ENCODE measurements at regions not wholly inside any gene's neighbourhood (a gene's known extent, or its start where the extent isn't known, plus 50 kb on each side); places are given as distances from the start of the nearest gene placed in this dataset.
A peak's percentile ranks its signal among the peaks of the same experiment; 100 is the strongest.
"Not testable (repeated sequence)": the region's sequence is repeated elsewhere in the genome, so short reads cannot be mapped to it uniquely, and the experiment has no call there.

GRCh38 chr4:3631544-3632266 is 99.5 kb upstream of the LRPAP1 start:
- DNase-seq, result not testable (repeated sequence)

GRCh38 chr4:3630598-3631543 is 98.6 kb upstream of the LRPAP1 start:
- no peak for DNase-seq

GRCh38 chr4:3630136-3630597 is 97.9 kb upstream of the LRPAP1 start:
- no peak for DNase-seq

- DNase-seq, result no peak
Observed at GRCh38 chr4:3629665-3630064, 97.4 kb upstream of the LRPAP1 start.

GRCh38 chr4:3629176-3629575 is 97.0 kb upstream of the LRPAP1 start:
- DNase-seq, result not testable (repeated sequence)

- DNase-seq, result no peak
Observed at GRCh38 chr4:3628868-3629175, 96.6 kb upstream of the LRPAP1 start.

- not testable (repeated sequence) for DNase-seq
Observed at GRCh38 chr4:3627967-3628867, 96.0 kb upstream of the LRPAP1 start.

GRCh38 chr4:3627456-3627855 is 95.2 kb upstream of the LRPAP1 start:
- DNase-seq, result not testable (repeated sequence)

GRCh38 chr4:3626131-3626884 is 94.1 kb upstream of the LRPAP1 start:
- not testable (repeated sequence) for DNase-seq

GRCh38 chr4:3625286-3625875 is 93.2 kb upstream of the LRPAP1 start:
- DNase-seq, result not testable (repeated sequence)

- DNase-seq, result not testable (repeated sequence)
Observed at GRCh38 chr4:3623809-3624329, 91.6 kb upstream of the LRPAP1 start.

GRCh38 chr4:3623106-3623505 is 90.9 kb upstream of the LRPAP1 start:
- no peak for DNase-seq

- DNase-seq, result not testable (repeated sequence)
Observed at GRCh38 chr4:3620365-3620764, 88.1 kb upstream of the LRPAP1 start.

GRCh38 chr4:3619698-3620097 is 87.5 kb upstream of the LRPAP1 start:
- not testable (repeated sequence) for DNase-seq

- DNase-seq, result not testable (repeated sequence)
Observed at GRCh38 chr4:3618341-3618740, 86.1 kb upstream of the LRPAP1 start.

- DNase-seq, result peak; percentile 44
Observed at GRCh38 chr4:3615386-3616286, 83.4 kb upstream of the LRPAP1 start.

GRCh38 chr4:3614731-3614980 is 82.4 kb upstream of the LRPAP1 start:
- no peak for DNase-seq

- DNase-seq, result peak; percentile 45
Observed at GRCh38 chr4:3613967-3614730, 81.9 kb upstream of the LRPAP1 start.

- DNase-seq, result no peak
Observed at GRCh38 chr4:3612934-3613333, 80.7 kb upstream of the LRPAP1 start.

GRCh38 chr4:3612281-3612680 is 80.1 kb upstream of the LRPAP1 start:
- DNase-seq, result no peak
